ENCODE measurements at regions not wholly inside any gene's neighbourhood (a gene's known extent, or its start where the extent isn't known, plus 50 kb on each side); places are given as distances from the start of the nearest gene placed in this dataset.

DNA sequence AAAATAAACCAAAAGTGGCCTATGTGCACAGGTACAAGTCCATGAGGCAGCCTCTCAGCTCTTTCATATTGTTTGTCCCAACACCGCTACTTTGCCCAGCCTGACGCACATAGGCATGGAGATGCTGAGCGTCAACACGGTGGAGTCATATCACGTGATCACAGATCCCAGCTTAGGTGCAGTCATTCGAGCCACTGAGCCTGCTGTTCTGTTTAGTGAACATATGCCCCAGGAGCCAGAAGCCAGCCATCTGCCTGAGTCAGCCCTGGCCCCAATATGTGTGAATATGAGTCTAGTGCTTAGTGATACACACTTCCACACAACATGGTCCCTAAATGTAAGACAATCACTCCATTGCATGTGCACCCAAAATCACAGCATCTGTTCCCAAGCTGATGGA, 88.2 kb upstream of the LCLAT1 start:
- TF ChIP-seq EZH2 (IDR thresholded peaks at IDR 0.05; ENCODE audit: low read length, missing control alignments) (no peak), CTCF (conservative IDR thresholded peaks at IDR 0.05 in 1 of 2, IDR thresholded peaks at IDR 0.05 in 1 of 2; ENCODE audit: low read depth in 1 of 2, low read length in 2 of 2) (no peak)
